Neural cell (in vitro differentiated cells): ENCODE measurements at regions not wholly inside any gene's neighbourhood (a gene's known extent, or its start where the extent isn't known, plus 50 kb on each side); places are given as distances from the start of the nearest gene placed in this dataset.

Source experiments
- H2AFZ ChIP-seq: fragments of 200-600, 300-800 bp; sonication (generic), shearing (Covaris generic); 2 replicates; pipeline ENCODE4 v1.6.0; 2014; ENCODE audit warnings: low read depth, mild to moderate bottlenecking, antibody characterized with exemption, low read length, moderate library complexity
- H3F3A ChIP-seq: fragments of 200-600 bp; shearing (Covaris generic); 2 replicates; pipeline ENCODE4 v1.6.1; 2016; ENCODE audit warnings: mild to moderate bottlenecking, moderate library complexity, mixed read lengths, antibody characterized with exemption, low read length; ENCODE audit not compliant: insufficient read depth, poor library complexity, severe bottlenecking
- H3K27ac ChIP-seq: fragments of 200-600, 300-800 bp; sonication (generic), shearing (Covaris generic); 2 replicates; pipeline ENCODE4 v1.5.1; 2014; ENCODE audit warnings: mild to moderate bottlenecking, low read length, moderate library complexity
- H3K27me3 ChIP-seq: fragments of 300-800, 200-600 bp; sonication (generic), shearing (Covaris generic); 2 replicates; pipeline ENCODE4 v1.6.0; 2014; ENCODE audit warnings: mild to moderate bottlenecking, low read depth, low read length, moderate library complexity; ENCODE audit not compliant: insufficient read depth
- H3K36me3 ChIP-seq: fragments of 300-800, 200-600 bp; sonication (generic), shearing (Covaris generic); 2 replicates; pipeline ENCODE4 v1.5.1; 2014; ENCODE audit warnings: mild to moderate bottlenecking, antibody characterized with exemption, low read length, moderate library complexity; ENCODE audit not compliant: insufficient read depth
- H3K4me2 ChIP-seq: fragments of 300-800, 200-600 bp; sonication (generic), shearing (Covaris generic); 2 replicates; pipeline ENCODE4 v1.6.0; 2014; ENCODE audit warnings: mild to moderate bottlenecking, low read length
- H3K4me3 ChIP-seq: fragments of 300-800, 200-600 bp; sonication (generic), shearing (Covaris generic); 2 replicates; pipeline ENCODE4 v1.5.1; 2014; ENCODE audit warnings: mild to moderate bottlenecking, low read length, moderate library complexity
- H3K79me2 ChIP-seq: fragments of 200-600 bp; shearing (Covaris generic); replicated peaks from 2 replicates; pipeline ENCODE4 v1.6.0; 2014; ENCODE audit warnings: mild to moderate bottlenecking, low read length, moderate library complexity; ENCODE audit not compliant: insufficient read depth
- H3K9ac ChIP-seq: fragments of 300-800, 200-600 bp; sonication (generic), shearing (Covaris generic); 2 replicates; pipeline ENCODE4 v1.6.1; 2016; ENCODE audit warnings: mild to moderate bottlenecking, low read length, mixed read lengths
- H3K9me2 ChIP-seq: fragments of 200-600 bp; shearing (Covaris generic); 2 replicates; pipeline ENCODE4 v1.6.1; 2016; ENCODE audit warnings: mild to moderate bottlenecking, low read length, mixed read lengths; ENCODE audit not compliant: insufficient read depth
- H3K9me3 ChIP-seq: fragments of 200-600, 300-800 bp; sonication (generic), shearing (Covaris generic); 2 replicates; pipeline ENCODE4 v1.6.1; 2016; ENCODE audit warnings: mild to moderate bottlenecking, mixed run types, low read length, moderate library complexity, mixed read lengths
- H4K20me1 ChIP-seq: fragments of 200-600 bp; shearing (Covaris generic); 2 replicates; pipeline ENCODE4 v1.6.1; 2016; ENCODE audit warnings: mild to moderate bottlenecking, mixed run types; ENCODE audit not compliant: insufficient read depth
- EP300 ChIP-seq: fragments of 450-650 bp; conservative IDR thresholded peaks from 2 replicates; pipeline ENCODE4 v1.6.1; 2014; ENCODE audit warnings: antibody characterized with exemption, mild to moderate bottlenecking, moderate library complexity; ENCODE audit not compliant: poor library complexity, severe bottlenecking
- EZH2 ChIP-seq: fragments of 200-600, 300-800 bp; shearing (Covaris generic), sonication (generic); IDR thresholded peaks from 2 replicates; pipeline ENCODE4 v1.6.1; 2014; ENCODE audit warnings: antibody characterized with exemption, low read length, borderline replicate concordance, mild to moderate bottlenecking; ENCODE audit not compliant: insufficient read depth, poor library complexity, severe bottlenecking
- MXI1 ChIP-seq: fragments of 450-650 bp; conservative IDR thresholded peaks from 2 replicates; pipeline ENCODE4 v1.6.1; 2014; ENCODE audit warnings: antibody characterized with exemption, mild to moderate bottlenecking; ENCODE audit not compliant: poor library complexity, severe bottlenecking
- POLR2AphosphoS5 ChIP-seq: IDR thresholded peaks from 2 replicates; pipeline ENCODE4 v1.6.1; 2012
- RAD21 ChIP-seq: fragments of 450-650 bp; conservative IDR thresholded peaks from 2 replicates; pipeline ENCODE4 v1.6.1; 2014; ENCODE audit warnings: antibody characterized with exemption, mild to moderate bottlenecking, moderate library complexity
- SMC3 ChIP-seq: fragments of 450-650 bp; conservative IDR thresholded peaks from 2 replicates; pipeline ENCODE4 v1.6.1; 2014; ENCODE audit warnings: antibody characterized with exemption, mild to moderate bottlenecking, moderate library complexity; ENCODE audit not compliant: poor library complexity
- TAF1 ChIP-seq: IDR thresholded peaks from 2 replicates; pipeline ENCODE4 v1.6.1; 2012; ENCODE audit warnings: low read depth
- TF ChIP-seq, protein P1 (sequence below): IDR thresholded peaks from 2 replicates; pipeline ENCODE4 v1.6.1; 2012; ENCODE audit warnings: borderline replicate concordance
- TF ChIP-seq, protein P2 (sequence below): fragments of 450-650 bp; IDR thresholded peaks from 2 replicates; pipeline ENCODE4 v1.5.1; 2014; ENCODE audit warnings: antibody characterized with exemption, mild to moderate bottlenecking, moderate library complexity; ENCODE audit not compliant: poor library complexity, severe bottlenecking

DNA sequence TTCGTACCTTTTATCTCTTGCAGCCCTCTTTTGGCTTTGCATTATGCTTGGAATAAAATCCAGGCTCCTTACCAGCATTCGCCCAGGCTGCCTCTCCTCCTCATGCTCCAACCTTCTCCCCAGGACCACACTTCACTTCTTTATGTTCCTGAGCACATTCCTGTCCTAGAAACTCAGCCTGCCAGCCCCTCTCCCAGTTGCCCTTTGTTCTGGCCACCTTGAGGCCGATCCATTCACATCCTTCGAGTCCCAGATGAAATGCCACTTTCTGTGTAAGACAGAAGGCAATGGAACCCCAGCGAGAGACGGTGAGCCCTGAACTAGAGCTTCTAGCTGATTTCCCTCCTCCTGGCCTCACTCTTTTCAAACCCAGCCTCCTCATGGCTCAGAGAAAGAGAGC is 73.0 kb upstream of the NTM start:
- no peaks in the 10 kb centered on the region for H3K27me3 ChIP-seq
- H3K9me3 ChIP-seq = no peaks in the 10 kb centered on the region
- no peak overlapping the region for H2AFZ ChIP-seq
- no peaks in the 10 kb centered on the region for H3K36me3 ChIP-seq
- H3F3A ChIP-seq = no peaks in the 10 kb centered on the region
- H3K4me2 ChIP-seq = no peak overlapping the region
- no peaks in the 10 kb centered on the region for H4K20me1 ChIP-seq
- no peak overlapping the region for H3K27ac ChIP-seq
- no peaks in the 10 kb centered on the region for H3K79me2 ChIP-seq
- H3K4me3 ChIP-seq = no peak overlapping the region
- no peak overlapping the region for H3K9ac ChIP-seq
- H3K9me2 ChIP-seq = no peaks in the 10 kb centered on the region
- TF ChIP-seq, protein P1, sequence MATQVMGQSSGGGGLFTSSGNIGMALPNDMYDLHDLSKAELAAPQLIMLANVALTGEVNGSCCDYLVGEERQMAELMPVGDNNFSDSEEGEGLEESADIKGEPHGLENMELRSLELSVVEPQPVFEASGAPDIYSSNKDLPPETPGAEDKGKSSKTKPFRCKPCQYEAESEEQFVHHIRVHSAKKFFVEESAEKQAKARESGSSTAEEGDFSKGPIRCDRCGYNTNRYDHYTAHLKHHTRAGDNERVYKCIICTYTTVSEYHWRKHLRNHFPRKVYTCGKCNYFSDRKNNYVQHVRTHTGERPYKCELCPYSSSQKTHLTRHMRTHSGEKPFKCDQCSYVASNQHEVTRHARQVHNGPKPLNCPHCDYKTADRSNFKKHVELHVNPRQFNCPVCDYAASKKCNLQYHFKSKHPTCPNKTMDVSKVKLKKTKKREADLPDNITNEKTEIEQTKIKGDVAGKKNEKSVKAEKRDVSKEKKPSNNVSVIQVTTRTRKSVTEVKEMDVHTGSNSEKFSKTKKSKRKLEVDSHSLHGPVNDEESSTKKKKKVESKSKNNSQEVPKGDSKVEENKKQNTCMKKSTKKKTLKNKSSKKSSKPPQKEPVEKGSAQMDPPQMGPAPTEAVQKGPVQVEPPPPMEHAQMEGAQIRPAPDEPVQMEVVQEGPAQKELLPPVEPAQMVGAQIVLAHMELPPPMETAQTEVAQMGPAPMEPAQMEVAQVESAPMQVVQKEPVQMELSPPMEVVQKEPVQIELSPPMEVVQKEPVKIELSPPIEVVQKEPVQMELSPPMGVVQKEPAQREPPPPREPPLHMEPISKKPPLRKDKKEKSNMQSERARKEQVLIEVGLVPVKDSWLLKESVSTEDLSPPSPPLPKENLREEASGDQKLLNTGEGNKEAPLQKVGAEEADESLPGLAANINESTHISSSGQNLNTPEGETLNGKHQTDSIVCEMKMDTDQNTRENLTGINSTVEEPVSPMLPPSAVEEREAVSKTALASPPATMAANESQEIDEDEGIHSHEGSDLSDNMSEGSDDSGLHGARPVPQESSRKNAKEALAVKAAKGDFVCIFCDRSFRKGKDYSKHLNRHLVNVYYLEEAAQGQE = no peak
- TF ChIP-seq TAF1 = no peak

DNA sequence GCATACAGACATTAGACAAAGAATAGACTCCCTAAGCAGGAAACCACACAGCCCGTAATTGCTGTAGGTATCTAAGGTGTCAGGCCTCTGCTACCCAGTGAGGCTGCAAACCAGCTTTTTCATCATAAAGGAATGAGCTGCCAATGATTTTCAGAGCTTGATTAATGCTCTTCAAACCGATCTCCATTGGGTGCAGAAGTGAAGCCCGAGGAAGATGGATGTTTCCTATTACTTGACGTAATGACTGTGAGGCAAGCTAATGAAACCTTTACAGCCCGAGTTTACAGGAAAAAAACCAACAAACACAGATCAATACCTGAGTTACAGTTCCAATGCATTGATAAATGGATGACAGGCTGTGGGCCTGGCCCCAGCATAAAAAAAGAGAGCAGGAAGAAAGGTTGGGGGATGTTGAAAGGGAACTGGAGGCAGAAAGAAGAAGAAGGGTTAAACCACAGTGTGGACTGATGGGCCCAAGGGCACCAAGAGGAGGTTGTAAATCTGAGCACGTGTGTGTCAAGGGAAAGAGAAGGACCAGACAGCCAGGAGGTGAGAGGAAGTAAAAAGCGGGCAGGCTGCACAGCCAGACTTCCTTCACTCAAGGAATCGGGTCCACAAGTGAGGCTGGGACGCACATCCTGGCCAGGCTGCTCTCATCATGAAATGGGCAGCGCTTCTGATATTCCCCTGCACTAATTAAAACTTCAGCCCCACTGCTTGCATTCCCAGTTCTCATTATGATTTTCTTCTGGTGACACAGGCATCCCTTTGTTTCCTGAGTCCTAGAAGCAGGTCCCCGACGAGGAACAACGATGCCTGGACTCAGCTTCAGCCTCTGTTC is 70.6 kb upstream of the NTM start:
- Histone ChIP-seq H3K4me2 (no peak overlapping the region), H3K9me2 (no peaks in the 10 kb centered on the region), H3K36me3 (no peaks in the 10 kb centered on the region), H3K27me3 (no peaks in the 10 kb centered on the region), H3K4me3 (no peak overlapping the region), H3F3A (no peaks in the 10 kb centered on the region), H2AFZ (no peak overlapping the region), H3K27ac (no peak overlapping the region), H3K9ac (no peak overlapping the region), H3K79me2 (no peaks in the 10 kb centered on the region), H3K9me3 (no peaks in the 10 kb centered on the region), H4K20me1 (no peaks in the 10 kb centered on the region)
- TF ChIP-seq, protein P2, sequence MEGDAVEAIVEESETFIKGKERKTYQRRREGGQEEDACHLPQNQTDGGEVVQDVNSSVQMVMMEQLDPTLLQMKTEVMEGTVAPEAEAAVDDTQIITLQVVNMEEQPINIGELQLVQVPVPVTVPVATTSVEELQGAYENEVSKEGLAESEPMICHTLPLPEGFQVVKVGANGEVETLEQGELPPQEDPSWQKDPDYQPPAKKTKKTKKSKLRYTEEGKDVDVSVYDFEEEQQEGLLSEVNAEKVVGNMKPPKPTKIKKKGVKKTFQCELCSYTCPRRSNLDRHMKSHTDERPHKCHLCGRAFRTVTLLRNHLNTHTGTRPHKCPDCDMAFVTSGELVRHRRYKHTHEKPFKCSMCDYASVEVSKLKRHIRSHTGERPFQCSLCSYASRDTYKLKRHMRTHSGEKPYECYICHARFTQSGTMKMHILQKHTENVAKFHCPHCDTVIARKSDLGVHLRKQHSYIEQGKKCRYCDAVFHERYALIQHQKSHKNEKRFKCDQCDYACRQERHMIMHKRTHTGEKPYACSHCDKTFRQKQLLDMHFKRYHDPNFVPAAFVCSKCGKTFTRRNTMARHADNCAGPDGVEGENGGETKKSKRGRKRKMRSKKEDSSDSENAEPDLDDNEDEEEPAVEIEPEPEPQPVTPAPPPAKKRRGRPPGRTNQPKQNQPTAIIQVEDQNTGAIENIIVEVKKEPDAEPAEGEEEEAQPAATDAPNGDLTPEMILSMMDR = no peak
- TF ChIP-seq RAD21 = no peak

DNA sequence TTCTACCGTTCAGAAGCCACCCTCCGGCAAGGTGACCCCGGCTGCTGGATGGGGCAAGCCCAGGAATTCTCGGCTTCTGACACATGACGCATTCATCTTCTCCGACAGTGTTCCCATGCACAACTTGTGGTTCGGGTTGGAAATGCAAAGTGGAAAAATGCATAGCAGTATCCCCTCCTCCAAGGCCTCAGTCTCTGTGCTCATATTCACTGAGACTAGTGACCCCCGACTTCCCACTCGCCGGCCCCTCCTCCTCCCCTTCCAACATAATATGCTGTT is 70.0 kb upstream of the NTM start:
- H3F3A ChIP-seq = no peaks in the 10 kb centered on the region
- TF ChIP-seq, protein P2 = no peak
- no peak for TF ChIP-seq EP300
- TF ChIP-seq TAF1 = no peak
- TF ChIP-seq MXI1 = no peak
- no peak for TF ChIP-seq EZH2
- TF ChIP-seq POLR2AphosphoS5 = no peak
- TF ChIP-seq RAD21 = no peak
- TF ChIP-seq, protein P1 = no peak
- TF ChIP-seq SMC3 = no peak
- H4K20me1 ChIP-seq = no peaks in the 10 kb centered on the region
- H3K9me3 ChIP-seq = no peaks in the 10 kb centered on the region
- H3K27ac ChIP-seq = no peak overlapping the region
- H3K4me2 ChIP-seq = no peak overlapping the region
- no peak overlapping the region for H3K4me3 ChIP-seq
- H3K36me3 ChIP-seq = no peaks in the 10 kb centered on the region
- H3K79me2 ChIP-seq = no peaks in the 10 kb centered on the region
- no peak overlapping the region for H3K9ac ChIP-seq
- H3K27me3 ChIP-seq = no peaks in the 10 kb centered on the region
- H2AFZ ChIP-seq = no peak overlapping the region
- no peaks in the 10 kb centered on the region for H3K9me2 ChIP-seq
